GM06990 (cell line): ENCODE measurements at regions not wholly inside any gene's neighbourhood (a gene's known extent, or its start where the extent isn't known, plus 50 kb on each side); places are given as distances from the start of the nearest gene placed in this dataset.

Experiments
- DNase-seq: peaks from one replicate; pipeline ENCODE4 v3.0.0-alpha.2; 2011; ENCODE audit not compliant: insufficient read length; ENCODE audit errors: extremely low read depth
- H3K27me3 ChIP-seq: replicated peaks from 2 replicates; pipeline ENCODE4 v1.6.0; 2011; ENCODE audit warnings: low read length; ENCODE audit not compliant: control insufficient read depth, insufficient read depth
- H3K36me3 ChIP-seq: 2 replicates; pipeline ENCODE4 v1.5.1; 2011; ENCODE audit warnings: low read length; ENCODE audit not compliant: control insufficient read depth, insufficient read depth
- H3K4me3 ChIP-seq: replicated peaks from 2 replicates; pipeline ENCODE4 v1.5.1; 2011; ENCODE audit warnings: low read depth, mild to moderate bottlenecking, control low read depth, low read length
- CTCF ChIP-seq: IDR thresholded peaks from 2 replicates; pipeline ENCODE4 v1.5.1; 2011; ENCODE audit warnings: low read length, control low read depth, mild to moderate bottlenecking, inconsistent platforms; ENCODE audit not compliant: insufficient read depth, poor library complexity, severe bottlenecking

- TF ChIP-seq CTCF, result no peak
- H3K27me3 ChIP-seq, result no peaks in the 10 kb centered on the region
- DNase-seq, result no peak
- H3K4me3 ChIP-seq, result no peak overlapping the region
- H3K36me3 ChIP-seq, result no peaks in the 10 kb centered on the region
Measured at GRCh38 chr17:53909802-53910201, 87.1 kb downstream of the KIF2B start.

- no peaks in the 10 kb centered on the region for H3K27me3 ChIP-seq
- no peak for DNase-seq
- H3K4me3 ChIP-seq, result no peak overlapping the region
- TF ChIP-seq CTCF, result no peak
- no peaks in the 10 kb centered on the region for H3K36me3 ChIP-seq
Measured at GRCh38 chr17:53912117-53912516, 89.4 kb downstream of the KIF2B start.

GRCh38 chr17:53919356-53919755 lies 96.6 kb downstream of the KIF2B start:
- DNase-seq, result no peak
- Histone ChIP-seq H3K27me3 (no peaks in the 10 kb centered on the region), H3K36me3 (no peaks in the 10 kb centered on the region), H3K4me3 (no peak overlapping the region)
- TF ChIP-seq CTCF, result no peak

GRCh38 chr17:53924530-53925455 lies 102.1 kb downstream of the KIF2B start:
- no peaks in the 10 kb centered on the region for H3K27me3 ChIP-seq
- no peak for DNase-seq
- no peak overlapping the region for H3K4me3 ChIP-seq
- no peaks in the 10 kb centered on the region for H3K36me3 ChIP-seq
- TF ChIP-seq CTCF, result no peak

- Histone ChIP-seq H3K27me3 (no peaks in the 10 kb centered on the region), H3K36me3 (no peaks in the 10 kb centered on the region), H3K4me3 (no peak overlapping the region)
- no peak for DNase-seq
- TF ChIP-seq CTCF, result no peak
Measured at GRCh38 chr17:53932386-53932785, 109.7 kb downstream of the KIF2B start.
